Left lung (tissue), 4 donors: ENCODE measurements at regions not wholly inside any gene's neighbourhood (a gene's known extent, or its start where the extent isn't known, plus 50 kb on each side); places are given as distances from the start of the nearest gene placed in this dataset.

ENCODE experiments used
- ATAC-seq: fragments of 200-7000 bp; cut with Tn5 transposase; one replicate; pipeline ENCODE4 v1.9.1; 2020; ENCODE audit warnings: moderate library complexity
- DNase-seq, 4 donors: peaks; one replicate each; pipeline ENCODE4 v3.0.0-alpha.2; 2013 to 2020
- H3K27ac ChIP-seq, 2 donors: fragments of 200-600 bp; sonication (generic) in 1 of 2; one replicate each; pipeline versions ENCODE4 v1.5.0 to v1.8.0; 2020 to 2021
- H3K27me3 ChIP-seq, 2 donors: fragments of 200-600 bp; sonication (generic) in 1 of 2; one replicate each; pipeline versions ENCODE4 v1.5.0 to v1.8.0; 2020 to 2021
- H3K36me3 ChIP-seq, 2 donors: fragments of 200-600 bp; sonication (generic) in 1 of 2; one replicate each; pipeline versions ENCODE4 v1.5.0 to v1.8.0; 2020 to 2021
- H3K4me1 ChIP-seq, 2 donors: fragments of 200-600 bp; one replicate each; pipeline ENCODE4 v1.8.0; 2021
- H3K4me3 ChIP-seq, 2 donors: fragments of 200-600 bp; sonication (generic) in 1 of 2; one replicate each; pipeline versions ENCODE4 v1.5.0 to v1.8.0; 2020 to 2021; ENCODE audit warnings: mild to moderate bottlenecking in 1 of 2
- H3K9me3 ChIP-seq, 2 donors: fragments of 200-600 bp; sonication (generic) in 1 of 2; one replicate each; pipeline versions ENCODE4 v1.5.0 to v1.8.0; 2020 to 2021
- CTCF ChIP-seq, 2 donors: fragments of 200-600 bp; sonication (generic) in 1 of 2; IDR thresholded peaks; one replicate each; pipeline versions ENCODE4 v1.5.0 to v1.8.0; 2021; ENCODE audit warnings: antibody characterized with exemption in 2 of 2
- intact Hi-C, 2 donors: fragments of 100-400 bp; cut with DNase I; formaldehyde crosslinking; loops; one replicate each; pipeline versions ENCODE4 v1.11.2 to v1.14.2; 2022
- donor health status: DM: no; HTN: yes; CAD: no.
- donor health status: DM: no; HTN: no; CAD: no.

- peaks cover 0 to 4% of the 10 kb centered on the region in 2 donors for H3K4me1 ChIP-seq
- TF ChIP-seq CTCF (IDR thresholded peaks at IDR 0.05): no peak
- H3K9me3 ChIP-seq: no peaks in the 10 kb centered on the region
- no peak for DNase-seq
- no peaks in the 10 kb centered on the region for H3K27me3 ChIP-seq
- H3K27ac ChIP-seq: no peak overlapping the region
- no peaks in the 10 kb centered on the region for H3K36me3 ChIP-seq
- intact Hi-C loops: no loop called here
- H3K4me3 ChIP-seq: no peak overlapping the region
- ATAC-seq: no peak
These were observed 105.6 kb upstream of the TNFAIP3 start for GRCh38 chr6:137761487-137761886.

- ATAC-seq: no peak
- DNase-seq: no peak
- Histone ChIP-seq H3K27me3 (no peaks in the 10 kb centered on the region), H3K9me3 (peaks cover 0 to 2% of the 10 kb centered on the region in 2 donors), H3K36me3 (no peaks in the 10 kb centered on the region), H3K27ac (no peak overlapping the region), H3K4me1 (peaks cover 0 to 6% of the 10 kb centered on the region in 2 donors), H3K4me3 (no peak overlapping the region)
- intact Hi-C loops: no loop called here
- TF ChIP-seq CTCF (IDR thresholded peaks at IDR 0.05): no peak
These were observed 104.6 kb upstream of the TNFAIP3 start for GRCh38 chr6:137762168-137763090.

GRCh38 chr6:137763436-137763835 is 103.6 kb upstream of the TNFAIP3 start:
- no peak overlapping the region for H3K27ac ChIP-seq
- intact Hi-C loops: no loop called here
- no peak overlapping the region for H3K4me3 ChIP-seq
- H3K36me3 ChIP-seq: no peaks in the 10 kb centered on the region
- ATAC-seq (no peak), DNase-seq (no peak)
- no peaks in the 10 kb centered on the region for H3K27me3 ChIP-seq
- H3K4me1 ChIP-seq: peaks cover 0 to 16% of the 10 kb centered on the region in 2 donors
- peaks cover 0 to 2% of the 10 kb centered on the region in 2 donors for H3K9me3 ChIP-seq
- TF ChIP-seq CTCF (IDR thresholded peaks at IDR 0.05): no peak

- intact Hi-C loops: no loop called here
- ATAC-seq (no peak), DNase-seq (no peak)
- Histone ChIP-seq H3K9me3 (peaks cover 0 to 2% of the 10 kb centered on the region in 2 donors), H3K4me1 (peaks cover 0 to 21% of the 10 kb centered on the region in 2 donors), H3K27me3 (no peaks in the 10 kb centered on the region), H3K27ac (no peak overlapping the region), H3K36me3 (no peaks in the 10 kb centered on the region), H3K4me3 (no peak overlapping the region)
- TF ChIP-seq CTCF (IDR thresholded peaks at IDR 0.05): no peak
These were observed 103.2 kb upstream of the TNFAIP3 start for GRCh38 chr6:137763886-137764285.

- DNase-seq (no peak), ATAC-seq (no peak)
- Histone ChIP-seq H3K27me3 (no peaks in the 10 kb centered on the region), H3K4me3 (no peak overlapping the region), H3K36me3 (no peaks in the 10 kb centered on the region), H3K27ac (no peak overlapping the region), H3K4me1 (peaks cover 0 to 26% of the 10 kb centered on the region in 2 donors), H3K9me3 (peaks cover 0 to 2% of the 10 kb centered on the region in 2 donors)
- intact Hi-C loops: no loop called here
- no peak for TF ChIP-seq CTCF (IDR thresholded peaks at IDR 0.05)
These were observed 102.6 kb upstream of the TNFAIP3 start for GRCh38 chr6:137764464-137764863.
